Astrocyte of the cerebellum (primary cell): ENCODE measurements at regions not wholly inside any gene's neighbourhood (a gene's known extent, or its start where the extent isn't known, plus 50 kb on each side); places are given as distances from the start of the nearest gene placed in this dataset.
A peak's percentile ranks its signal among the peaks of the same experiment; 100 is the strongest.

Experiments used
- DNase-seq: peaks from one replicate; pipeline ENCODE4 v3.0.0-alpha.2; 2011; ENCODE audit warnings: low read depth
- H3K4me3 ChIP-seq: 2 replicates; pipeline ENCODE4 v1.5.1; 2011; ENCODE audit warnings: mild to moderate bottlenecking, low read depth, low read length, moderate library complexity
- in situ Hi-C: cut with HindIII; loops from 2 replicates; pipeline ENCODE4 v1.10.0; 2017; ENCODE audit warnings: low sequenced_read_pairs
- TF ChIP-seq, protein P1 (sequence below): IDR thresholded peaks from 2 replicates; pipeline ENCODE4 v1.5.1; 2012; ENCODE audit warnings: low read length, low read depth, moderate library complexity, mild to moderate bottlenecking; ENCODE audit errors: missing control alignments

DNA sequence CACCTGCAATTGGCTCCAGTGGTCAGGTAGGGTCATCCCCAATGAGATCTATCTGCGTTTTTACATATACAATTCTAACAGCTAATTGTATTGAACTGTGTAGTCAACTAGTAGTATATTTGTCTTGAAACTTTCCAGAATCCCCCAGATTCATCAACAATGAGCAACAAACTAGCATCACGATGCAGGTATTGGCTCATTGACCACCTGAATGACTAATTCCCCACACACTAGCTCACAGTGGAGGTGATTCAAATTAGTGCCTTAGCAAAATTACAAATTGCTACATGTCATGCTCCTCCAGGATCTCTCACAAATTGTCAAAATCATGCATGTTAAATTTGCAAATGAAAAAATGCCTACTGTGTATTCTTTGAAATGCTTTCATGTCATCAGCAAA, 62.8 kb upstream of the MPHOSPH6 start:
- TF ChIP-seq, protein P1, sequence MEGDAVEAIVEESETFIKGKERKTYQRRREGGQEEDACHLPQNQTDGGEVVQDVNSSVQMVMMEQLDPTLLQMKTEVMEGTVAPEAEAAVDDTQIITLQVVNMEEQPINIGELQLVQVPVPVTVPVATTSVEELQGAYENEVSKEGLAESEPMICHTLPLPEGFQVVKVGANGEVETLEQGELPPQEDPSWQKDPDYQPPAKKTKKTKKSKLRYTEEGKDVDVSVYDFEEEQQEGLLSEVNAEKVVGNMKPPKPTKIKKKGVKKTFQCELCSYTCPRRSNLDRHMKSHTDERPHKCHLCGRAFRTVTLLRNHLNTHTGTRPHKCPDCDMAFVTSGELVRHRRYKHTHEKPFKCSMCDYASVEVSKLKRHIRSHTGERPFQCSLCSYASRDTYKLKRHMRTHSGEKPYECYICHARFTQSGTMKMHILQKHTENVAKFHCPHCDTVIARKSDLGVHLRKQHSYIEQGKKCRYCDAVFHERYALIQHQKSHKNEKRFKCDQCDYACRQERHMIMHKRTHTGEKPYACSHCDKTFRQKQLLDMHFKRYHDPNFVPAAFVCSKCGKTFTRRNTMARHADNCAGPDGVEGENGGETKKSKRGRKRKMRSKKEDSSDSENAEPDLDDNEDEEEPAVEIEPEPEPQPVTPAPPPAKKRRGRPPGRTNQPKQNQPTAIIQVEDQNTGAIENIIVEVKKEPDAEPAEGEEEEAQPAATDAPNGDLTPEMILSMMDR: no peak
- in situ Hi-C loops: loop anchor here (10.0 kb wide), 1 partner anchor 338 kb away; no protein-coding TSS in a partner anchor
- no peak for DNase-seq

DNA sequence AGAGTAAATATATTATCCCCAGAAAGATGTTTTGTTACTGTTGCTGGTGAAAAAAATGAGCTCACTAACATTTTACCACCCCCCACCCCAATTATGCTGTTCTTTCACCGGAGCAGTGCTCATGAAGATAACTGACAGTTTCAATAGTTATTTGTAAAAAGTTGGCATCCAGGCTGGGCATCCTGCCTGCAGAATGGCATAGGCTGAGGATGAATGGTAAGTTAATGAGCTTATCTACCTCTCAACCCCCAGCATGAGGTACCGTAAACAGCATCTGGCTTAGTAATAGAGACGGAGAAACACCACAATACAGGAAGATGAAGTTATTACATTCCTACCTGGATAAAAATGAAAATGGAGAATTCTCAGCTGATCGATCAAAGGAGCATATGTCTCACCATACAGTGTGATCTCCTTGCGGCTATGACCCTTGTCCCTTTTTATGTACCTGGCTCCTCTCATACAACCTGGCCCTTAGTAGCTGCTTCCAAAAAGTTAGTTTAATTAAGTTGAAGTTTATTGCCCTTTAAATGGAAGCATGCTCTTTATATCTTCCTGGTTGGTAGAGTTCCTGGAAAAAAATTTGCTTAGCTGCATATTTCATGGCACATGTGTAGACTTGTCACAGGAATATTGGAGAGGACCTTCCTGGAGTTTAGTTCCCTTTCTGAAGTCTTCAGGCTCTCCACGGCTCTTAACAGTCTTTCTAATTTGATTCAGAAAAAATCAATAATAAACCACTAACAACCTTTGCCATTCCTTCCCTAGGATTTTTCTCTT, 61.2 kb upstream of the MPHOSPH6 start:
- in situ Hi-C loops: loop anchor here (10.0 kb wide), 1 partner anchor 336 kb away; no protein-coding TSS in a partner anchor
- TF ChIP-seq, protein P1: no peak
- no peak overlapping the region for H3K4me3 ChIP-seq
- DNase-seq: no peak

More for the DNA sequence above, 62.8 kb upstream of the MPHOSPH6 start:
- no peak overlapping the region for H3K4me3 ChIP-seq

DNA sequence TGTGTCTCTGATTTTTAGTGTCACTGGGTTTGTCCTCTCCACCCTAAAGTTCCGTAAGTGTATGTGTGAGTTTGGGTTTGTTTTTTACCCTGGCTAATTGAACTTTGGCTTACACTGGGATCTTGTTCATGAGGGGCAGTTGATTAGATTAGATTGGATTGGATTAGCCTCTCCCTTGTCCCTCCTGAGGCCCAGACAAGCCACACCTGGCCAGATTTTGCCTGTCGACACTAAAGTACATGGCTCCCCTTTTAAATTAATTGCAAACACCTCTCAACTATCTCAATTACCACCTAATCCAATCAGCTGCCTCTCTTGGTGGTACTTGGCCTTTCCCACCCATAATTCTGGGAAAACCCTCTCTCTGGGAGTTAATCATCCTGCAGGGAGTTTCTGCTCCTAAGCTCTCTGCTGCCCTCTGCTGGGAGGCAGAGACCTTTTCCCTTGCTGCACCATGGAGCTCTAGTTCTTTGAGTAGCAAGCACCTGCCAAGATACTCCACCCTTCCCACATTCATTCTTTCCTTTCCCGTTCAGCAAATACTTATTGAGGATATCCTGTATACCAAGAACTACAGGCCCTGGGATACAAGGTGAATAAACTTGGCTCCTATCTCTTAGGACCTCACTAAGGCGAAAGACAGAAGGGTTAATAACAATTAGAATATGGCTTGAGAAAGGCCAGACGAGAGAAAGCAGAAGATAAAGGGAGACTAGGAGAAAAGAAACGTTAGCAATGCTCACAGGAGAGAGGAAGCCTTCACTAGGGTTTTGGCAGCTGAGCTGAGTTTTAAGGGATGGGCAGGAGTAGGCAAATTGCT, 60.0 kb upstream of the MPHOSPH6 start:
- DNase-seq: peak; percentile 63
- H3K4me3 ChIP-seq: no peak overlapping the region
- in situ Hi-C loops: loop anchor here (10.0 kb wide), 1 partner anchor 335 kb away; no protein-coding TSS in a partner anchor
- TF ChIP-seq, protein P1: peak; percentile 98

DNA sequence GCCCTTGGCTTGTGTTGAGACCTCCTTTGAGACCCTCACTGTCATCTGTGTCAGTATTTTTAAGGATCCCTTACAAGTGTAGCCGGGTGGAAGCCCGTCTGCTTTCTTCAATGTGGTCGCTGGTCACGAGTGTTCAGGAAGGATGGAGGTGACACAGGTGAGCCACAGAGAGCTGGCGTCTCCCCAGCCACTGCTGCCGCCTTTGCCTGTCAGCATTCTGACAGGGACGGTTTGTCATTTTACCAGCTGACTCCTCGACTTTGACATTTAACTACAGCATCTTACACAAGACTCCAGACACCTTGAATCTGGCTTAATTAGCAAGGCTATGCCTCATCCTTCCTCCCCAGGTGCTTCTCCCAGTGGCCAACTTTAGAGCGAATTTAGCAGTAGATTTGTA, 56.3 kb upstream of the MPHOSPH6 start:
- DNase-seq: no peak
- TF ChIP-seq, protein P1: no peak

DNA sequence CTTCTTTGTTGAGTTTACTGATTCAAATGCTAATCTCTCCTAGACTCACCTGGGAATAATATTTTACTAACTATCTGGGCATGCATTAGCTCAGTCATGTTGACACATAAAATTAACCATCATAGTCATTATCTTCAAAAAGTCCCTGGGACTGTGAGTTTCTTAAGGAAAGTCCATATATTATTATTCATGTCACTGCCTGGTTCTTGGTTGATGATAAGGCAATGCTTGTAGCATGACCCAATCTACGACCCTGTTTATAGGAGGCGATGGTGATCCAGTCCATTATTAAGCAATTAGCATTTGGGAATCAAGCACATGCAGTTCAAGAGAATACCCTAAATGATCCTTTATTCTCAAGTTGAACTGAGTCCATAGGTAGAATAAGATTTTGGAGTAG, 54.8 kb upstream of the MPHOSPH6 start:
- in situ Hi-C loops: no loop called here
- TF ChIP-seq, protein P1: no peak
- H3K4me3 ChIP-seq: no peak overlapping the region
- DNase-seq: no peak

More for the DNA sequence above, 56.3 kb upstream of the MPHOSPH6 start:
- in situ Hi-C loops: no loop called here
- no peak overlapping the region for H3K4me3 ChIP-seq

DNA sequence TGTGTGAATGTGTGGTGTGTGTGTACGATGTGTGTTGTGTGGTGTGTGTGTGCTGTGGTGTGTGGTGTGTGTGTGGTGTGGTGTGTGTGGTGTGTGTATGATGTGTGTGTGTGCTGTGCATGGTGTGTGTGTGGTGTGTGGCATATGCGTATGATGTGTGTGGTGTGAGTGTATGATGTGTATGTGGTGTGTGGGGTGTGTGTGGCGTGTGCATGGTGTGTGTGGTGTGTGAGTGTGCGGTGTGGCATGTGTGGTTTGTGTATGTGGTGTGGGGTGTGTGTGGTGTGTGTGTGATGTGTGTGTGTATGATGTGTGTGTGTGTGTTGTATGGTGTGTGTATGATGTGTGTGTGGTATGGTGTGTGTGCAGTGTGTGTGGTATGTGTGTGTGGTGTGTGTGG, 50.5 kb upstream of the MPHOSPH6 start:
- DNase-seq: no peak
- TF ChIP-seq, protein P1: no peak
- in situ Hi-C loops: no loop called here
- H3K4me3 ChIP-seq: no peak overlapping the region
